GM19023 (cell line): ENCODE measurements at regions not wholly inside any gene's neighbourhood (a gene's known extent, or its start where the extent isn't known, plus 50 kb on each side); places are given as distances from the start of the nearest gene placed in this dataset.
"Not testable (repeated sequence)": the region's sequence is repeated elsewhere in the genome, so short reads cannot be mapped to it uniquely, and the experiment has no call there.

Source experiments
- ATAC-seq: cut with Tn5 transposase; IDR thresholded peaks from one replicate; pipeline ENCODE4 v1.9.1; 2021; ENCODE audit warnings: mild to moderate bottlenecking, moderate library complexity; ENCODE audit not compliant: unreplicated experiment

- ATAC-seq = no peak
Observed at GRCh38 chr2:207438414-207439126, 91.2 kb upstream of the CREB1 start.

GRCh38 chr2:207439881-207440280 lies 89.9 kb upstream of the CREB1 start:
- not testable (repeated sequence) for ATAC-seq

- no peak for ATAC-seq
Observed at GRCh38 chr2:207444756-207445155, 85.0 kb upstream of the CREB1 start.

- no peak for ATAC-seq
Observed at GRCh38 chr2:207446653-207447052, 83.1 kb upstream of the CREB1 start.

GRCh38 chr2:207448006-207448405 lies 81.8 kb upstream of the CREB1 start:
- ATAC-seq = no peak

GRCh38 chr2:207449642-207450165 lies 80.1 kb upstream of the CREB1 start:
- no peak for ATAC-seq

- ATAC-seq = no peak
Observed at GRCh38 chr2:207450186-207450585, 79.6 kb upstream of the CREB1 start.

GRCh38 chr2:207458582-207458981 lies 71.2 kb upstream of the CREB1 start:
- no peak for ATAC-seq

GRCh38 chr2:207459990-207460757 lies 69.6 kb upstream of the CREB1 start:
- ATAC-seq = peak; percentile 60

GRCh38 chr2:207463433-207463832 lies 66.3 kb upstream of the CREB1 start:
- no peak for ATAC-seq

GRCh38 chr2:207464007-207464406 lies 65.8 kb upstream of the CREB1 start:
- ATAC-seq = no peak

- ATAC-seq = no peak
Observed at GRCh38 chr2:207465894-207466293, 63.9 kb upstream of the CREB1 start.

GRCh38 chr2:207467716-207468347 lies 61.9 kb upstream of the CREB1 start:
- ATAC-seq = peak; percentile 86

GRCh38 chr2:207468488-207468887 lies 61.3 kb upstream of the CREB1 start:
- no peak for ATAC-seq

- ATAC-seq = no peak
Observed at GRCh38 chr2:207469451-207469850, 60.3 kb upstream of the CREB1 start.

- no peak for ATAC-seq
Observed at GRCh38 chr2:207469943-207470729, 59.6 kb upstream of the CREB1 start.

GRCh38 chr2:207471261-207471660 lies 58.5 kb upstream of the CREB1 start:
- ATAC-seq = no peak

- ATAC-seq = no peak
Observed at GRCh38 chr2:207472343-207473048, 57.3 kb upstream of the CREB1 start.

GRCh38 chr2:207473049-207473930 lies 56.5 kb upstream of the CREB1 start:
- peak; percentile 70 for ATAC-seq
